Neutrophil (primary cell): ENCODE measurements at regions not wholly inside any gene's neighbourhood (a gene's known extent, or its start where the extent isn't known, plus 50 kb on each side); places are given as distances from the start of the nearest gene placed in this dataset.

Experiments
- H3K27ac ChIP-seq: fragments of 200-600 bp; sonication (generic); 2 replicates; pipeline ENCODE4 v1.5.1; 2016; ENCODE audit warnings: mild to moderate bottlenecking, moderate library complexity
- H3K27me3 ChIP-seq: fragments of 200-600 bp; sonication (generic); 2 replicates; pipeline ENCODE4 v1.6.0; 2016; ENCODE audit warnings: mild to moderate bottlenecking
- H3K36me3 ChIP-seq: fragments of 200-600 bp; sonication (generic); 2 replicates; pipeline ENCODE4 v1.5.1; 2017
- H3K4me1 ChIP-seq, 2 experiments: fragments of 200-600 bp in 1 of 2; sonication (generic) in 1 of 2; 1 replicate in 1 of 2; 2 replicates in 1 of 2; pipeline versions ENCODE4 v1.5.1 to v1.6.1; 2013 to 2016; ENCODE audit warnings: low read depth in 1 of 2, low read length in 1 of 2, mild to moderate bottlenecking in 1 of 2, moderate library complexity in 1 of 2; ENCODE audit not compliant: control insufficient read depth in 1 of 2, insufficient read depth in 1 of 2
- H3K4me3 ChIP-seq, 2 experiments: fragments of 200-600 bp in 1 of 2; sonication (generic) in 1 of 2; 1 replicate in 1 of 2; 2 replicates in 1 of 2; pipeline ENCODE4 v1.5.1; 2013 to 2016; ENCODE audit warnings: low read depth in 1 of 2, low read length in 1 of 2, mild to moderate bottlenecking in 1 of 2, moderate library complexity in 1 of 2
- H3K9me3 ChIP-seq: fragments of 200-600 bp; sonication (generic); 2 replicates; pipeline ENCODE4 v1.5.1; 2016
- CTCF ChIP-seq: fragments of 200-600 bp; sonication (generic); IDR thresholded peaks from 2 replicates; pipeline ENCODE4 v1.5.1; 2016; ENCODE audit warnings: antibody characterized with exemption

- TF ChIP-seq CTCF, result no peak
- no peaks in the 10 kb centered on the region for H3K27me3 ChIP-seq
- H3K4me1 ChIP-seq, result no peaks in the 10 kb centered on the region
- H3K27ac ChIP-seq, result no peak overlapping the region
- H3K36me3 ChIP-seq, result no peaks in the 10 kb centered on the region
- H3K4me3 ChIP-seq, result no peak overlapping the region
- H3K9me3 ChIP-seq, result no peaks in the 10 kb centered on the region
These were observed 820.3 kb downstream of the USP25 start for GRCh38 chr21:16550118-16550517.

DNA sequence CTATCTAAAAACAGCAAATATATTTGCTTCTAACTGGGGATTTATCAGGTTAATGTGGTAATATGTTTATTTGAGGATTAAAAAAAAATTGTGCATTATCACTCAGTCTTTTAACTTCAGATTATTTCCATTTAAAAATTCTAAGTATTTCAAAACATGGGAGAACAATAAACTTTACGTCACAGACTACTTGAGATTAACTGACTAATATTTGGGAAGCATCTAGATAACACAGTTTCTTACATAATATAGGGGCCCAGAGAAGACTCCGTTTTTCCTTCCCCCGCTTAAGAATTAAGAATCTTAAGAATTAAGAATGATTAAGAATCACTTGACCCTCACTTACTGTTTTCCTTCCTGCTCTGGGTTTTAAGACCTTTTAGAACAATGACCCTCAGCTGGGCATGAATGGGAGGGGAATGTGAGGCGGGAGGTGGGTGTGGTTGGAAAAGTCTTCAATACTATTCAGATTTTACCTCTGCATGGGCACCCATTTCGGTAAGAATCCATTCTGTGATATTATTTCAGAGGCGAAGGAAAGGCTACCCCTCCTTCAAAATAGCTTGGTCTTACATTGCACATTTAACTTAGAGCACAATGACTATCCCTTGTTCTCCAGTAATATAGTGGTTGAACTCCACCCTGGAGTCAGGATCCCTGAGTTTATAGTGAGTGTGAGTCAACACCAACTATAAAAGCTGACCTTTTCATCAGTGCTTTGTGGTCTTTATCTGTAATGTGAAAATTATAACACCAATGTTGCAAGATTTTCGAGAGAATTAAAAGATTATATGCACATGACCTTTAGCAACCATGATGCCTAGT lies 821.3 kb downstream of the USP25 start:
- no peak for TF ChIP-seq CTCF
- H3K27me3 ChIP-seq, result no peaks in the 10 kb centered on the region
- H3K4me3 ChIP-seq, result no peak overlapping the region
- H3K36me3 ChIP-seq, result no peaks in the 10 kb centered on the region
- no peaks in the 10 kb centered on the region for H3K4me1 ChIP-seq
- H3K27ac ChIP-seq, result no peak overlapping the region
- H3K9me3 ChIP-seq, result no peaks in the 10 kb centered on the region

DNA sequence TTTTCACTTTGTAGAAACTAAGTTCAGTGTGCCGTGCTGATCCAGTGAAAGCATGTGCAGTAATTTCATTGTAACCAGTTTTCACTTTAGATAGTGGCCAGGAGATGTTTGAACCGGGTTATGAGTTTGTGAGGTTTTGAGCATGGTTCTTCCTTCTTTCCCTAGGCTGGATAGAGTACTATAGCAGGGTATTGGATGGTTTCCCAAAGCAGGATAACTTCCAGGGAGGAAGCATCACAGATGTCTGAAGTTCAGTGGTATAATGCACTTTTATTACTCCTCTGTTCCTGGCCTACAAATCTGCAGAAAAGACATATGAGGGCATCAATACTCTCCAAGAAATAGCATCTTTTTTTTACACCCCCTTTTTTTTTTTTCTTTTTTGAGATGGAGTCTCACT lies 823.1 kb downstream of the USP25 start:
- no peak for TF ChIP-seq CTCF
- Histone ChIP-seq H3K4me3 (no peak overlapping the region), H3K4me1 (no peaks in the 10 kb centered on the region), H3K27me3 (no peaks in the 10 kb centered on the region), H3K9me3 (no peaks in the 10 kb centered on the region), H3K27ac (no peak overlapping the region), H3K36me3 (no peaks in the 10 kb centered on the region)

- no peak overlapping the region for H3K4me3 ChIP-seq
- H3K27me3 ChIP-seq, result no peaks in the 10 kb centered on the region
- no peaks in the 10 kb centered on the region for H3K36me3 ChIP-seq
- H3K9me3 ChIP-seq, result no peaks in the 10 kb centered on the region
- H3K4me1 ChIP-seq, result no peaks in the 10 kb centered on the region
- no peak overlapping the region for H3K27ac ChIP-seq
- TF ChIP-seq CTCF, result no peak
These were observed 824.7 kb downstream of the USP25 start for GRCh38 chr21:16554503-16554902.

DNA sequence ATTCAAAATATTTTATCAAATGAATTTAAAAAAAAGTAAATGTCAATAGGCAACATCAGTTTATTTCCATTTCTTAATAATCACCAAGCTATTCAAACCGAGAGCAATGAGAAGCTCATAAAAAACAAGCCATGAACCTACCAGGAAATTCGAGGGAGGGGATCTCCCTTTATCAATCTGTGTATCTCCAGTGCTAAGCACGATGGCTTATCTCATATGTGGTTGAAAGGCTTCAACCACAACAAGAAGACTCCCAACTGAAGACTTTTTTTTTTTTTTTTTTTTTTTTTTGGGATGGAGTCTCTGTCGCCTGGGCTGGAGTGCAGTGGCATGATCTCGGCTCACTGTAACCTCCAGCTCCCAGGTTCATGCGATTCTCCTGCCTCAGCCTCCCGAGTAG lies 833.3 kb downstream of the USP25 start:
- no peaks in the 10 kb centered on the region for H3K27me3 ChIP-seq
- H3K36me3 ChIP-seq, result no peaks in the 10 kb centered on the region
- no peak overlapping the region for H3K4me3 ChIP-seq
- H3K4me1 ChIP-seq, result no peaks in the 10 kb centered on the region
- TF ChIP-seq CTCF, result no peak
- H3K27ac ChIP-seq, result no peak overlapping the region
- no peaks in the 10 kb centered on the region for H3K9me3 ChIP-seq
